ENCODE measurements at regions not wholly inside any gene's neighbourhood (a gene's known extent, or its start where the extent isn't known, plus 50 kb on each side); places are given as distances from the start of the nearest gene placed in this dataset.

- TF ChIP-seq CTCF (conservative IDR thresholded peaks at IDR 0.05; ENCODE audit: low read depth, low read length) = no peak
- TF ChIP-seq EZH2 (IDR thresholded peaks at IDR 0.05; ENCODE audit: borderline replicate concordance, low read depth, low read length, poor library complexity, severe bottlenecking) = no peak
- no TSS peak for BruUV-seq (replicated peaks)
- Histone ChIP-seq H3K4me1 (ENCODE audit: insufficient read depth, low read length, poor library complexity, severe bottlenecking) (peaks cover 56% of the 10 kb centered on the region), H3K27ac (ENCODE audit: low read depth, low read length, poor library complexity, severe bottlenecking) (no peak overlapping the region), H3K4me3 (ENCODE audit: low read depth, low read length, poor library complexity, severe bottlenecking) (no peak overlapping the region), H3K36me3 (ENCODE audit: insufficient read depth, low read length, poor library complexity, severe bottlenecking) (no peaks in the 10 kb centered on the region), H3K27me3 (replicated peaks; ENCODE audit: insufficient read depth, low read depth, low read length, poor library complexity) (no peaks in the 10 kb centered on the region), H3K9me3 (ENCODE audit: low read depth, low read length, poor library complexity, severe bottlenecking) (no peaks in the 10 kb centered on the region)
- DNase-seq (ENCODE audit: low spot score) = no peak
- ChIA-PET CTCF (no interaction called here), POLR2A (ENCODE audit: low non-redundant PET) (no interaction called here)
- intact Hi-C loops (cut with micrococcal nuclease; ENCODE audit: unreplicated experiment) = no loop called here
Observed at GRCh38 chr1:81234237-81234636, 566.5 kb upstream of the ADGRL2 start.

- Histone ChIP-seq H3K9me3 (ENCODE audit: low read depth, low read length, poor library complexity, severe bottlenecking) (no peaks in the 10 kb centered on the region), H3K4me1 (ENCODE audit: insufficient read depth, low read length, poor library complexity, severe bottlenecking) (peaks cover 52% of the 10 kb centered on the region), H3K36me3 (ENCODE audit: insufficient read depth, low read length, poor library complexity, severe bottlenecking) (no peaks in the 10 kb centered on the region), H3K27me3 (replicated peaks; ENCODE audit: insufficient read depth, low read depth, low read length, poor library complexity) (no peaks in the 10 kb centered on the region), H3K27ac (ENCODE audit: low read depth, low read length, poor library complexity, severe bottlenecking) (no peak overlapping the region), H3K4me3 (ENCODE audit: low read depth, low read length, poor library complexity, severe bottlenecking) (no peak overlapping the region)
- TF ChIP-seq EZH2 (IDR thresholded peaks at IDR 0.05; ENCODE audit: borderline replicate concordance, low read depth, low read length, poor library complexity, severe bottlenecking) (no peak), CTCF (conservative IDR thresholded peaks at IDR 0.05; ENCODE audit: low read depth, low read length) (no peak)
- POLR2A ChIA-PET (ENCODE audit: low non-redundant PET) = no interaction called here
- no peak for DNase-seq (ENCODE audit: low spot score)
- intact Hi-C loops (cut with micrococcal nuclease; ENCODE audit: unreplicated experiment) = no loop called here
- no TSS peak for BruUV-seq (replicated peaks)
- CTCF ChIA-PET = no interaction called here
Observed at GRCh38 chr1:81233591-81233990, 567.1 kb upstream of the ADGRL2 start.

- DNase-seq (ENCODE audit: low spot score) = no peak
- no peaks in the 10 kb centered on the region for H3K9me3 ChIP-seq (ENCODE audit: low read depth, low read length, poor library complexity, severe bottlenecking)
- H3K4me3 ChIP-seq (ENCODE audit: low read depth, low read length, poor library complexity, severe bottlenecking) = no peak overlapping the region
- H3K36me3 ChIP-seq (ENCODE audit: insufficient read depth, low read length, poor library complexity, severe bottlenecking) = no peaks in the 10 kb centered on the region
- no TSS peak for BruUV-seq (replicated peaks)
- no peaks in the 10 kb centered on the region for H3K27me3 ChIP-seq (replicated peaks; ENCODE audit: insufficient read depth, low read depth, low read length, poor library complexity)
- H3K27ac ChIP-seq (ENCODE audit: low read depth, low read length, poor library complexity, severe bottlenecking) = no peak overlapping the region
- POLR2A ChIA-PET (ENCODE audit: low non-redundant PET) = interaction anchor here (0.5 kb wide), 1 partner anchor 25 kb away, joined by 3 read pairs; no protein-coding TSS in a partner anchor
- H3K4me1 ChIP-seq (ENCODE audit: insufficient read depth, low read length, poor library complexity, severe bottlenecking) = peaks cover 44% of the 10 kb centered on the region
- intact Hi-C loops (cut with micrococcal nuclease; ENCODE audit: unreplicated experiment) = no loop called here
- TF ChIP-seq EZH2 (IDR thresholded peaks at IDR 0.05; ENCODE audit: borderline replicate concordance, low read depth, low read length, poor library complexity, severe bottlenecking) = no peak
- no peak for TF ChIP-seq CTCF (conservative IDR thresholded peaks at IDR 0.05; ENCODE audit: low read depth, low read length)
- CTCF ChIA-PET = no interaction called here
Observed at GRCh38 chr1:81232420-81232819, 568.3 kb upstream of the ADGRL2 start.

Measured in A673 (cell line).